ENCODE measurements at regions not wholly inside any gene's neighbourhood (a gene's known extent, or its start where the extent isn't known, plus 50 kb on each side); places are given as distances from the start of the nearest gene placed in this dataset.

GRCh38 chr20:48172357-48172702 is 387.0 kb upstream of the SULF2 start:
- H3K27me3 Mint-ChIP-seq (ENCODE audit: low read depth) = peaks cover 5% of the 10 kb centered on the region
- no peak overlapping the region for H3K27ac Mint-ChIP-seq (ENCODE audit: unreplicated experiment)
- peaks cover 3% of the 10 kb centered on the region for H3K9me3 Mint-ChIP-seq
- H3K4me1 Mint-ChIP-seq = peaks cover 17% of the 10 kb centered on the region
- no peak for TF ChIP-seq CTCF (conservative IDR thresholded peaks at IDR 0.05)
- H3K4me3 Mint-ChIP-seq = no peak overlapping the region
- no peaks in the 10 kb centered on the region for H3K36me3 Mint-ChIP-seq (ENCODE audit: low read depth)
- DNase-seq (ENCODE audit: low read depth, low spot score) = no peak

DNA sequence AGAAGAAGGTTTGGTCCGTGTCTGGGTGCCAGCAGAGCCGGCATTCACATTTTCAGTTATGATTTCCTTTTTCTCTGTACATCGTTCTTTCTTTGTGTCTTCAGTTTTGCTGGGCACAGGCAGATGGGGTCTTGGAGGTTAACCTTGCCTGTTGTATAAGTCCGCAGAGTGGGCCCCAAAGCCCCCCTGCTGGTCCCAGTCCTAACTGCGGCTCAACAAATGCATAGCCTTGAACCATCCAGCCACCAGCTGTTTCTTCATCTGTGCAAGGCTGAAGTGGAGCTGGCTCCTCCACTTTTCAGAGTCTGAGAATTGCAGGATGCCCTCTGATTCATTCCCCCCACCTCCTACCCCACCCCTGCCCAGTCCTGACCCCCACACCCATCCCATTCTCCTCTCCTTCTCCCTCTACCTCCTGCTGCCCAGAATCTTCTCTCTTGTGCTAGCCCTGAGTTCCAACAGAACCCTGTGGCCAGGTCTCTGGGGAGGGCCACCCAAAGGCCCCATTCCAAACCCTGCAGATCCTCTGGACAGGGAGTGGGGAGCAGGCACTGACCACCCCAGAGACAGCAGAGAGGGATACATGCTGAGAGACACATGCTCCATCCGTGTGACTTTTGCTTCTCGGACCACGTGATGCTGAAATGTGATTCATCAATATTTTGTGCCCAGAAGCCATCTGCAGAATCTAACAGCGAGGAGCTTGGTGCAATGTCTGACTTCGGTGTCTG is 386.5 kb upstream of the SULF2 start:
- TF ChIP-seq CTCF (conservative IDR thresholded peaks at IDR 0.05) = no peak
- Mint-ChIP-seq H3K27ac (ENCODE audit: unreplicated experiment) (no peak overlapping the region), H3K27me3 (ENCODE audit: low read depth) (peaks cover 5% of the 10 kb centered on the region), H3K36me3 (ENCODE audit: low read depth) (no peaks in the 10 kb centered on the region), H3K4me3 (no peak overlapping the region), H3K9me3 (peaks cover 3% of the 10 kb centered on the region), H3K4me1 (peaks cover 13% of the 10 kb centered on the region)
- no peak for DNase-seq (ENCODE audit: low read depth, low spot score)

DNA sequence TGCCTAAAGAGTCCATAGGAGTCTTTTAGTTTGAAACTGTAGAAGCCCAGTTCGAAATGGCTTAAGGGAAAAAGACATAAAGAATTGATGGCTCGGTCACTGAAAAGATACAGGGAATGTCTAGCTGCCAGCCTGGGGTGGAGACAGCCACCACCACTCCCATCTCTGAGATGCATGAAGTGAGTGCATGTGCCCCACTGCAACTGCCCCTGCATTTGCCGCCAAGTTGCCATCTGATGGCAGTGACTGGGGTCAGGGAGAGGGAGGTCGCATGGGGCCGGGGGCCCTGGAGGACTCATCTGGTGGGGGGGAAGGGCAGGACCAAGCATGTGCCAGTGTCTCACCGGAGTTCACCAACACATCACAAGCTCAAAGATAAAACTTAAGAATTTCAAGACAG is 385.8 kb upstream of the SULF2 start:
- Mint-ChIP-seq H3K27me3 (ENCODE audit: low read depth) (peaks cover 7% of the 10 kb centered on the region), H3K9me3 (peaks cover 3% of the 10 kb centered on the region), H3K4me1 (peaks cover 13% of the 10 kb centered on the region)

GRCh38 chr20:48170625-48171024 is 385.3 kb upstream of the SULF2 start:
- Mint-ChIP-seq H3K4me3 (no peak overlapping the region), H3K9me3 (peaks cover 3% of the 10 kb centered on the region), H3K27me3 (ENCODE audit: low read depth) (peaks cover 7% of the 10 kb centered on the region), H3K4me1 (peaks cover 13% of the 10 kb centered on the region), H3K36me3 (ENCODE audit: low read depth) (no peaks in the 10 kb centered on the region), H3K27ac (ENCODE audit: unreplicated experiment) (no peak overlapping the region)
- no peak for TF ChIP-seq CTCF (conservative IDR thresholded peaks at IDR 0.05)
- DNase-seq (ENCODE audit: low read depth, low spot score) = no peak

More for the DNA sequence above, 385.8 kb upstream of the SULF2 start:
- Mint-ChIP-seq H3K36me3 (ENCODE audit: low read depth) (no peaks in the 10 kb centered on the region), H3K27ac (ENCODE audit: unreplicated experiment) (no peak overlapping the region), H3K4me3 (no peak overlapping the region)
- no peak for TF ChIP-seq CTCF (conservative IDR thresholded peaks at IDR 0.05)
- no peak for DNase-seq (ENCODE audit: low read depth, low spot score)

- Mint-ChIP-seq H3K4me3 (no peak overlapping the region), H3K9me3 (peaks cover 3% of the 10 kb centered on the region), H3K36me3 (ENCODE audit: low read depth) (no peaks in the 10 kb centered on the region), H3K27ac (ENCODE audit: unreplicated experiment) (no peak overlapping the region), H3K4me1 (peaks cover 13% of the 10 kb centered on the region), H3K27me3 (ENCODE audit: low read depth) (peaks cover 13% of the 10 kb centered on the region)
- TF ChIP-seq CTCF (conservative IDR thresholded peaks at IDR 0.05) = no peak
- DNase-seq (ENCODE audit: low read depth, low spot score) = no peak
Measured at GRCh38 chr20:48169650-48170225, 384.5 kb upstream of the SULF2 start.
